GM18508 (cell line): ENCODE measurements at regions not wholly inside any gene's neighbourhood (a gene's known extent, or its start where the extent isn't known, plus 50 kb on each side); places are given as distances from the start of the nearest gene placed in this dataset.
"Not testable (repeated sequence)": the region's sequence is repeated elsewhere in the genome, so short reads cannot be mapped to it uniquely, and the experiment has no call there.

Source experiments
- ATAC-seq: cut with Tn5 transposase; IDR thresholded peaks from one replicate; pipeline ENCODE4 v1.9.1; 2021; ENCODE audit warnings: moderate number of reproducible peaks; ENCODE audit not compliant: insufficient read depth, unreplicated experiment

DNA sequence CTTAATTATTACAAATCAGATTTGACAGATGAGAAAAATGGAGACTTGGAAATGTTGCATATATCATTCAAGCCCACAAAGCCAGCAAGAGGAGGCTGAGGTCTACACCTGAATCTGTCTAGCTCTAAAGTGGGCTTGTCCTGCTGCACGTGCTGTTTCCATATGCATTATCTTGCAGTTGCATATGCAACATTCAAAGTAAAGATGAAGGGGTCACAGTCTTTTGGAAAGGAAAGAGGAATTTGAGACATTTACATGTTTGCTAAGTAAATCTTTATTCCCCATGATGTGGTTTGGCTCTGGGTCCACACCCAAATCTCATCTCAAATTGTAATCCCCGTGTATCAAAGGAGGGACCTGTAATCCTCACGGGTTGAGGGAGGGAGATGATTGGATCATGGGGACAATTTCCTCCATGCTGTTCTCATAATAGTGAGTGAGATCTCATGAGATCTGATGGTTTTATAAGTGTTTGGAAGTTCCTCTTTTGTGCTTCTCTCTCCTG, 98.3 kb downstream of the BACH1 start:
- ATAC-seq, result no peak

DNA sequence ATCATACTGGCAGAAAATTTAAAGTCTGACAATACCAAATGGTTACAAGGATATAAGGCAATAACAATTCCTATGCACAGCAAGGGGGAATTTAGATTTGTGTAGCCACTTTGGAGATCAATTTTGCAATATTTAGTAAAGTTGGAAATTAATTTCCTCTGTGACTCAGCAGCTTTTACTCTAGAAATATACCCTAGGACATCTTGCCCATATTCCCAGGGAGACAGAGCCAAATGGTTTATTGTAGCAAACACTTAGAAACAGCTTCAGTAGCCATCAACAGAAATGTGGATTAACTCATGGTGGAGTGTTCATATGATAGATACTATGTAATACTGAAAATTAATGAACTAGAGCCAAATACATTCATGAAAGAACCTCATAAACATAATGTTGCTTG, 104.6 kb downstream of the BACH1 start:
- ATAC-seq, result no peak

DNA sequence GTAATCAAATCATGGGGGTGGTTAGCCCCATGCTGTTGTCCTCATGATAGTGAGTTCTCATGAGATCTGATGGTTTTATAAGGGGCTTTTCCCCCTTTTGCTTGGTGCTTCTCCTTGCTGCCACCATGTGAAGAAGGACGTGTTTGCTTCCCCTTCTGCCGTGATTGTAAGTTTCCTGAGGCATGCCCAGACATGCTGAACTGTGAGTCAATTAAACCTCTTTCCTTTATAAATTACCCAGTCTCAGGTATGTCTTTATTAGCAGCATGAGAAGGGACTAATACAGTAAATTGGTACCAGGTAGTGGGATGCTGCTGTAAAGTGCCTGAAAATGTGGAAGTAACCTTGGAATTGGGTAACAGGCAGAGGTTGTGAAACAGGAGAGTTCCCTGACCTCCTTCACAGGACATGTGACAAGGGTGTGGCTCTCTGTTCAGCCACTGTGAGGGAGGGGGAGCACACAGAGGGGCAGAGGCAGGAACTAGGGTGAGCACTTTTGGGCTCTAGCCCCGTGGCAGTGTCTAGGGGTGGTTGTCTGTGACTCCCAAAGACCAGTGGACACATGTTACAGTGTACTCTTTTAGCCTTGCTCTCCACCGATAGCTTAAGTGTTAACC, 105.3 kb downstream of the BACH1 start:
- ATAC-seq, result no peak

DNA sequence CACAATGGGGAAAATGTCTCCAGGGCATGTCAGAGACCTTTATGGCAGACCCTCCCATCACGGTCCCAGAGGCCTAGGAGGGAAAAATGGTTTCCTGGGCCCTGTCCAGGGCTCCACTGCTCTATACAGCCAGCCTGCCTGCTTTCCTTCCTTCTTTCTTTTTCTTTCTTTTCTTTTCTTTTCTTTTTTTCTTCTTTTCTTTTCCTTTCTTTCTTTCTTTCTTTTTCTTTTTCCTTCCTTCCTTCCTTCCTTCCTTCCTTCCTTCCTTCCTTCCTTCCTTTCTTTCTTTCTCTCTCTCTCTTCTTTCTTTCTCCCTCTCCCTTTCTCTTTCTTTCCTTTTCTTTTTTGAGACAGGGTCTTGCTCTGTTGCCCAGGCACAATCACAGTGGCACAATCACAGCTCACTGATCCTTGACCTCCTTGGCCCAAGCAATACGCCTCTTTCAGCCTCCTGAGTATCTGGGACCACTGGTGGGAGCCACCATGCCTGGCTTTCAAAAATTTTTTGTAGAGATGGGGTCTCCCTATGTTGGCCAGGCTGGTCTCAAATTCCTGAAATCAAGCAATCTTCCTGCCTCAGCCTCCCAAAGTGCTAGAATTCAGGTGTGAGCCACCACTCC, 106.9 kb downstream of the BACH1 start:
- ATAC-seq, result no peak

DNA sequence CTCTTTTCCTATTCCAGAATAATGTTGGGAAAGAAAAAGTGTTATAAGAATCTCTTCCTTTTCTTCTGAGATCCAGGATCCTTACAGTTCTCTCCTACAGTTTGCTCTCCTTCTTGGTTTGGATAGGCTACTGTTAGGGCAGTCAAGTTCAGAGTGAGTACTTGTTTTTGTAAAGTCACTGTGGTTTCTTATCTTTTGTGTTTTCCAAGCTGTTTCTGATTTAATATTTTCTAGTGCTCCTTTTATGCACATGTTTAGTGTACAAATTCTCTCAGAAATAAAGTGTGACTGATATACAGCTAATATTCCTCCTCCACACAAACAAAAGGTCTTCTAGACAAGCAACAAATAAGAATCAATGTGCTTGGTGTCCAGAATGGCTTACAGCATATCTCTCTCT, 107.7 kb downstream of the BACH1 start:
- ATAC-seq, result no peak

DNA sequence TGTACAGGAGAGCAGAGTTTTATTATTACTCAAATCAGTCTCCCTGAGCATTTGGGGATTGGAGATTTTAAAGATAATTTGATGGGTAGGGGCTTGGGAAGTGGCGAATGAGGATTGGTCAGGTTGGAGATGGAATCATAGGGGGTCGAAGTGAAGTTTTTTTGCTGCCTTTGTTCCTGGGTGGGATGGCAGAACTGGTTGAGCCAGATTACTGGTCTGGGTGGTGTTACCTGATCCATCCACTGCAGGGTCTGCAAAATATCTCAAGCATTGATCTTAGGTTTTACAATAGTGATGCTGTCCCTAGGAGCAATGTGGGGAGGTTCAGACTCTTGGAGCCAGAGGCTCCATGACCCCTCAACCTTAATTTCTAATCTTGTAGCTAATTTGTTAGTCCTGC, 108.8 kb downstream of the BACH1 start:
- no peak for ATAC-seq

DNA sequence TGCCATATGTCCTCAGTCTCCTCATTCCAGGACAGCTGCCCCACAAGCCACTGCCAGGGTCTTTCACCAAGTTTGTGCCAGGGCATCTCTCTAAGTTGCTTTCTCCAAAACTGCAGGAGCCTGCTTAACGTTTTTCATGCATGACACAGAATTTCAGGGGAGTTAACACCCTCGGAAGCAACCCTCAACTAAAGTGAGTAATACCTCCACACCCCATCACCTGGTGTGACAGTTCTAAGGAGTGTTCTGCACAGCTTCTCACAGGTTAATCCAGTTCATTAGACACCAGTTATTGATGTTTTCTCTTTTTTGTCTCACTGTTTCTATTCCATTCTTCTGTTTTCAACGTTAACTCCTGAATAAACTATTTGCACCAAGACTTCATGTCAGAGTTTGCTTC, 115.0 kb downstream of the BACH1 start:
- no peak for ATAC-seq

DNA sequence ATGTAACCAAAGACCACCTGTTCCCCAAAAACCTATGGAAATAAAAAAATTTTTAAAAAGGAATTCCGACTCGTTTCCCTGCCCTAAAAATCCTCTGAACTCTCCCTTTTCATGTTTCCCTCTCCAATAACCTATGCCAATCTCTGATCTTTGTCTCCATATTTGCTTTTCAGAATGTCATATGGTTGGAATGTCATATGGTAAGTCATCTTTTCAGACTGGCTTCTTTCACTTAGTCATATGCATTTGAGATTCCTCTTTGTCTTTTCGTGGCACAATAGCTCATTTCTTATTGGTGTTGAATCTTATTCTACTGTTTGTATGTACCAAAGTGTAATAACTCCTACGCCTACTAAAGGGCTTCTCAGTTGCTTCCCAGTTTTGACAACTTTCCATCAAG, 117.5 kb downstream of the BACH1 start:
- ATAC-seq, result no peak

DNA sequence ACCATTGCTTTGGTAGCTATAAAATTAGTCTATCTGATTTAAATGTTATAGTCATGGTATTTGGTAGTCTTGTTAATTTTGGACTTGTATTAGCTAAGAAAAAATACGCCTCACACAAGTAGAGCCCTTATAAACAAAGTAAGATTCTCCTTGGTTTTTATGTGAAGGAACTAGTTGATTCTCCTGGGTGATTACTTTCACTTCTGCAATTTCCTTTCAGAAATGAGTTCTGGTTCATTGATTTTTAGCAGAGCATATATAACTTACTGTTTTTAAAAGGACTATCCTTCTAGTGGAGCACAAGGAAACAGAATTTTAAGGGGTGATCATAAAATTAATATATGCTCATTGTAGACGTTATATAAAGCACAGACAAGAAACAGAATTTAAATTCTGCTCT, 120.1 kb downstream of the BACH1 start:
- peak; percentile 77 for ATAC-seq

DNA sequence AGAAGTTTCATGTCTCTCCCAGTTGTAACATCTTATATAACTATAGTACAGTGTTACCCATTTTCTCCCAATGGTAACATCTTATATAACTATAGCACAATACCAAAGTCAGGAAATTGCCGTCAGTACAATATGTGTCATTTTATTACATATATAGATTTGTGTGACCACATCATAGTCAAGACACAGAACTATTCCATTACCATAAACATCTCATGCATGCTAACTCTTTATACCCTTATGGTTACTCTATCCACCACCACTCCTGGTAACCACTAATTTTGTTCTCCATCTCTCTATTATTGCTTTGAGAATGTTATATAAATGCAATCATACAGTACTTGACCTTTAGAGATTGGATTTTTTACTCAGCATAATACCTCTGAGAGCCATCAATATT, 120.7 kb downstream of the BACH1 start:
- no peak for ATAC-seq

DNA sequence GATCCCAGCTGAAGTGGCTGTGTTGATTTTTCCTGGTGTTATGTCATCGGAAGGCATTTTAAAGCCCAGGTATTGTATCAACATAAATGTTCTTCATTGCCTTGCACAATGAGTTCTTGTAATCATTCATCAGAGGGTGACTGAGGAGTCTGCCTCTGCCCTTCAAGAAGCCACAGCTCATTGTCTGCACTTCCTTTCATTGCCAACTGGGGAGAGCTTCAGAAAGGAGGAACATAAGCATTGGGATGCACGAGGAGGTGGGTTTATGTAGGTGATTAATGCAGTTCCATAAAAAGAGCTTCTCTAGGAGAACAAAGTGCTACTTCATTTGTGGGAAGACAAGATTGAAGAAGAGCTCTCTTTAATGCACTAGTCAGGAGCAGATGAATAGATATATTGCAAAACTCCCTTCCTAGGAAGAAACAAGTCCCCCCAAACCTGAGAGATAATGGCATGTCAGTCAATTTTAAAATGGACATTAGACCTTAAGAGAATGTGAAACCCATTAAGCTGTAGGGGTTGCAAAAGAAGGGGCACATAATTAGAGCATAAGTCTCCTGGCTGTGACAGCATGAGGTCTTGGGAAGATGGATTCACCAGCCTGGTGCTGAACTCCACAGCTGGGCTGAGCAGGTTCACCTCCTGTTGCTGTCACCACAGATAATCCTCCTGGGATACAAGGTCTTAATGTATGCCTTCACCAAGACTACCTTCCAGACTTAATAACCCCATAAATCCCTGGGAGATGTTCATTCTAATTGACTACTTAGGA, 124.6 kb downstream of the BACH1 start:
- no peak for ATAC-seq

DNA sequence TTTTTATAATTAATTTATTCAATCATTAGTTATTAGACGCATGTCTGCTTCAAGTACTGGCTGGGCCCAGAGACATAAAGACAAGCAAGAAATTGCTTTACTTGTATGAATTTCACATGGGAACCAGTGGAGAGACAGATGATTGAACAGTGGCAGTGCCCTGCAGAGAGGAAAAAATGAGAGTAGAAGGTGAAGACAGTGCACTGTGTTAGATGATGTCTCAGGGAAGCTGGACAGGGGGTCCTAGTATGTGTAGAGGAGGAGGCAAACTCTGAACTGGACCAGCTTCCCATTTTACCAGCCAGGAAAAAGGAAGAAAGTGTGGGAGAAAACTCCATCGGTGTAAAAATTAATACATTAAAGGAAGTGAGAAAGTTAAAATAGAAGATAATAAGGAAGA, 126.0 kb downstream of the BACH1 start:
- no peak for ATAC-seq

DNA sequence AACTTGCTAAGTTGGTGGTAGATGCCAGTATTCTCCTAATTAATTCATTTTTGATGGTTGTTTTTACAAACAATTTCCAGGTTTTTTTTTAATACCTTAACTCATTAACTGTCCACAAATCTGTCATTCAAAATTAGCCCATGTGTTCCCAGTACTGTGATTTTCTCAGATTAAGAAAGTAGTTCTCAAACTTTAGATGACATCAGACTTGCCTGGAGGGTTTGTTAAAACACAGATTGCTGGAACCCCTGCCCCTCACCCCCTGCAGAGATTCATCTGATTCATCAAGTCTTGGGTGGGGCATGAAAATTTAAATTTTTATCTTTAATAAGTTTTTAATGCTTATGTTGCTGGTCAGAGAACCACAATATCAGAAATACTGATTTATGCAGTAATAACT, 130.5 kb downstream of the BACH1 start:
- ATAC-seq, result no peak

DNA sequence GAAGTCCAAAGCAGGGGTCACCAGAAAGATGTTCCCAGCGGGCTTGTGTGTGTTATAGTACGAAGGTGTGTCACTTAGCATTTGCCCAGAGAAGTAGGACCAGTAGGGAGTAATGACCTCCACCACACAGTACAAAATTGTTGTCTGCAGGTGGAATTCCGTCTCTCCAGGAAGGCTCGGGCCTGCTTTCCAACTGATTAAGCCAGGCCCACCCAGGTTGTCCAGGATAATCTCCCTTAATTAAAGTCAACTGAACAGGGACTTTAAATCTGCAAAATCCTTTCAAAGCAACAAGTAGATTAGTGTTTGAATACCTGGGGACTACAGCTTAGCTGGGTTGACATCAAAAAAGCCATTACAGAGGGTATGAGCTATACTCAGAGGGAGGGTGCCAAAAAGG, 131.3 kb downstream of the BACH1 start:
- ATAC-seq, result no peak

DNA sequence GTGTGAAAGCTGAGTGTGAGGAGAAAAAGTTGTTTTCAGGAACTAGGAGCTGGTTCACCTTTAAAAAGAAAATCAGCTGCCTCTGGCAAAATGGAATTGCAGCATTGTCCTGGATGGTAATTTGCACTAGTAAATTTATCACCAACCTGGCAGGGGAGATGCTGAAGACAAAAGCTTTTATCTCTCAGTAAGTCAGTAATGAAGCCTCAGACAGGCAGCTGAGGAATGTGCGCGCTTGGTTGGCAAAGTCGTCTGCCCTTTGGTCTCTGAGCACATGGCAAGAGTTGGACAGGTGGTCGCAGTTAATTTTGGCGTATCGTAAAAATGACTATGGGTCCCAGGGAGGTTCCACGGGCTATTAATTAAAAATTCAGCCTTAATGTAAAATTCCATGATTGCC, 131.9 kb downstream of the BACH1 start:
- ATAC-seq, result no peak

DNA sequence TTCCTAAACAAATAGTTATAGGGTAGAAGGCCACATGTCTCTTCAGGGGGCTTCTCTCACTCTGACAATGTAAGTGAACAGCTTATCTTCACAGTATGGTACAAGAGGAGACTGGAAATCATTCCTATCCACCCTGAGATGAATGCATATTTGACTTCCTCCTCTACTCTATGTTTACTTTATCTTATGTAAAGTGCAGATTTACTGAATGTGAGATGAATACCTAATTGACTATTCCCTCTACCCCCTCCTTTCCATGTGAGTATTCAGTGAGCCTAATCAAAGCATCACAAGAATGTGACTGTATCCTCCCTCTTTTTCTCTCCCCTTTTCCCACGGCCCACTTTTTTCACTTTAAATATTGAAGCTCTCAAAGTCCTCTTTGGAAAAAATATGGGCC, 132.5 kb downstream of the BACH1 start:
- no peak for ATAC-seq

DNA sequence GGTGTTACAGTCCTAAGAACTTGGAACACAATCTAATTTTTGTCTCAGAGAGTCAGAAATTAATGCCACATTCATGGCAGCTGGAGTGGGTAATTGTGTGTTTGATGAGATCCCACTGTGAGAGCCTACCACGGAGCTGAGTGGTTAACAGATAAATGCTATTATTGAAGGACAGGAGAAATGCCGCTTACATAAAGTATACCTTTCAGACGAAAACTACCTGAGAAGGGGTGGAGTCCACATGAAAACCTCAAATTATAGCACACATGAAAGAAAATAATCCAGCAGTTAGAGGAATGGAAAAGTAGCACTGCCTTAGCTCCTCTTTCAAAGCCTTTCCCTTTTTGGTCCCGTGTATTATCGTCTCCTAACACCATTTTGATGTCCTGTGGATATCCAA, 133.0 kb downstream of the BACH1 start:
- ATAC-seq, result no peak

DNA sequence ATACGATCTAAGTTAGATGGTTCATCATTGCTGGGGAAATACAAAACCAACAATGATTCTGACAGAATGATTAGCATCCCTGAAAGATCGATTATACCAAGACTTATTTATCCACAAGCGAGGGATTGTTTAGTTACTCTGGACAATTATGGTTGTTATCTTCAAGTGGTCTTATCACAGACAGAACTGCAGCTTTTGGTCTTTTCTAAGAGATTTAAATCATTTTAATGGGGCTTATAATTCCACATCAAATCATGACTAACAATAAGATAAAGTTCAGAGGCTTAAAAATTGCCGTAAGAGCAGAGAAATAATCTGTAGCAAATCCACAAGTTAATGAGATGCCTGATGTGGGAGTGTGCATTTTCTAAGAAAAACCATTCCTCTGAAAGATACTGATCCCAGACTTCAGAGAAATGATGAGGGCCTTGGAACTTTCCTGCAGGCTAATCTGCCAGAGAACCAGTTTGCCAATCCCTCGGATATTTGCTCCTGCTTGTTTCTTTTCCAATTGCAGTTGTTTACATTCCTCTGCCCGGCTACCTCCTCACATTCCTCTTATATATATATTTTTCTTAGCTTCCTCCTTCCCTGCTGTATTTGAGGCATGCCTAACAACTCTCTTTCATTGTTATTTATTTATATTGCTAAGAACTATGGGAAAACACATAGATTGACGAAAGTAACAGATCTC, 134.8 kb downstream of the BACH1 start:
- ATAC-seq, result no peak

DNA sequence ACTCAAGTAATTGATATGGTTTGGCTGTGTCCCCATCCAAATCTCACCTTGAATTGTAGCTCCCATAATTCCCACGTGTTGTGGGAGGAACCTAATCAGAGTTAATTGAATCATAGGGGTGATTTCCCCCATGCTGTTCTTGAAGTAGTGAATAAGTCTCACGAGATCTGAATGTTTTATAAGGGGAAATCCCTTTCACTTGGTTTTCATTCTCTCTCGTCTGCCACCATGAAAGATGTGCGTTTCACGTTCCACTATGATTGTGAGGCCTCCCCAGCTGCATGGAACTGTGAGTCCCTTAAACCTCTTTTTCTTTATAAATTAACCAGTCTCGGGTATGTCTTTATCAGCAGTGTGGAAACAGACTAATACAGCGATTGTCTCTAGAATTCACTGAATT, 135.4 kb downstream of the BACH1 start:
- no peak for ATAC-seq

DNA sequence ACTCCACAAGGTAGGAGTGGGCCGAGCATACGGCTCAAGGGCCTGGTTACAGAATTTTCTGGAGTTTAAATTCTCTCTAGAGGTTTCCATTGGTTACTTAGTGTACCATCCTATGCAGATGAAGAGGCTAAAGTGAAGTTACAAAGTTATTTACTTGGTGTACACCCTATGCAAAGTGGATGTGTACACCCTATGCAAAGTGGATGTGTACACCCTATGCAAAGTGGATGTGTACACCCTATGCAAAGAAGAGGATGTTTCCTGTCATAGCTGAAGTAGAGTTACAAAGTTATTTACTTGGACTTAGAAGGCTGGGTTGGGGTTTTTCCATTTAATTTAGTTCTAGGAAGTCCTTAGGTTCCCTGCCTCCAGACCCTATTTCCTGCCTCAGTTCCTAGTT, 136.3 kb downstream of the BACH1 start:
- not testable (repeated sequence) for ATAC-seq

DNA sequence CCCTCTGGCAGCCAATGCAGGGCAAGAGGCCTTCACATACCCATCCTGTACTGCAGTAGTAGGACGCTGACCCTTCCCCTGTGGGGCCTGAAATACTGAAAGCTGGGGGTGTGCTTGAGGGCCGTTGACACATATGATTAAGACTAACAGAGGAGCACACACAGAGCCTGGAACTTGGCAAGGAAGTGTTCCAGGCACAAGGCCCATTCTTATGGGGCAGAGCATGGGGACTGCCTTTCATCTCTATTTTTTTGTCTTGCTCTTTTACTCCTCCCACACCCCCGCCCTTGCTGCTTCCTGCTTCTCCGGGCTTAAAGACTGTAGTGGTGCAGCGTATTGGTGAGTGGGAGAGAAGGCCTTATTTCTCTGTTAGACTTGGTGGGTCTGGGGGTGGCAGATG, 137.4 kb downstream of the BACH1 start:
- ATAC-seq, result no peak
